Activated CD4-positive, alpha-beta T cell treated with anti-CD3 and anti-CD28 coated beads, Interleukin-2, Interleukin-6, amounts not matched to agents 100 ng/mL and 50 ng/mL, durations not matched to agents 16 hours and 8 hours (primary cell): ENCODE measurements at regions not wholly inside any gene's neighbourhood (a gene's known extent, or its start where the extent isn't known, plus 50 kb on each side); places are given as distances from the start of the nearest gene placed in this dataset.
"Not testable (repeated sequence)": the region's sequence is repeated elsewhere in the genome, so short reads cannot be mapped to it uniquely, and the experiment has no call there.

ENCODE experiments used
- DNase-seq: peaks from one replicate; pipeline ENCODE4 v3.0.0-alpha.2; 2020

DNA sequence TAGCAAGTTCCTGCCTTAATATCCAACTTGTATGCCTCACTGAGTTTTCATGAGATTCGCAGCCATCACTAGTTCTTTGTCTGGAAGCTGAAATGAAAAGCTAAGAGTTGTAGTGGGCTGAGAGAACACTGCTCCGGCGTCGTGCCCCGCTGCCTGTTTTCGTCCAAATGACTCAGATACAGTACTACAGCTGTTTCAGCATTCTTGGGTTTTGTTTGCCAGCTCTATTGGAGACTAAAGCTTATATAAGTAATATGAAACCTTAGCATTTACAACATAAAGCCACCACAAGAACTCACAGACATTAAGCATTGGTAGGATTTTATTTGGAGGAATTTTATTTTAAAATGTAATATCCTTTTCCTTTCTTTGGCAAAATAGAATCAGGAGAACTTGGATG is 299.7 kb downstream of the DLEU7 start:
- no peak for DNase-seq

DNA sequence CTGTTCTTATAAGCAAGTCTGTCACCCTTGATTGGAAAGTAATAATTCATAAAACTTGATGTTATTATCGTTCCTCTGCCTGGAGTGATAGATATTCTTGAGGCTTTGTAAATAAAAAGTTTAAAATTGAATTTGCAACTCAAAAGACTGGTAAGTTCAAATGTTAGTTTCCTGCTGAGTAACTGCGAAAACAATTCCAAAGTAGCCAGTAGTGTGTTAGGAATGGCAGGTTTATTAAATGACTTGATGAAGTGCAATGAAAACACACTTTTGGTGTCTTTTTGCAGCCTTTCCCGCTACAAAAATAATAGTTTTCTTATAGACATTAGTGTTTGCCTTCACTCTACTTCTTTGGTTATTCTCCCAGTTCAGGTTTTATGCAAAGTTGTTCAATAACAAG is 299.3 kb downstream of the DLEU7 start:
- DNase-seq = no peak

DNA sequence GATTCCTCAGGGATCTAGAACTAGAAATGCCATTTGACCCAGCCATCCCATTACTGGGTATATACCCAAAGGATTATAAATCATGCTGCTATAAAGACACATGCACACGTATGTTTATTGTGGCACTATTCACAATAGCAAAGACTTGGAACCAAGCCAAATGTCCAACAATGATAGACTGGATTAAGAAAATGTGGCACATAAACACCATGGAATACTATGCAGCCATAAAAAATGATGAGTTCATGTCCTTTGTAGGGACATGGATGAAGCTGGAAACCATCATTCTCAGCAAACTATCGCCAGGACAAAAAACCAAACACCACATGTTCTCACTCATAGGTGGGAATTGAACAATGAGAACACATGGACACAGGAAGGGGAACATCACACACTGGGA is 296.3 kb downstream of the DLEU7 start:
- not testable (repeated sequence) for DNase-seq

DNA sequence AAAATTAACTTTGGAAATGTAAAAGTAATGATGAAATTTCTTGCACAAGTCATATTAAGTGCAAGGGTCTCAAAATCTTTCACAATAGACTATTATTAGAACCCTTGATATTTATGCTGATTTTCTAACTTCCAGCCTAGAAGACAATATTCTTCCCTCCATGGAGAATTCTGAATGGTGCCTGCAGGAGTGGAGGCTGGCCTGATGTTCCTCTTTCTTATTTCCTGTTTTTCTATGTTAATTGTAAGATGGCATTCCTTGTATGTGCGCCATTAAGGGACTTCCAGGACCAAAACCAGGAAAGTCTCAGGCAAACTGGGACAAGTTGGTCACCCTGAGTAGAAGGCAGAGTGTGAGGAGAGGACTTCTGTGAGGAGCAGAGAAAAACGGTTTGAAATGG is 294.9 kb downstream of the DLEU7 start:
- no peak for DNase-seq

DNA sequence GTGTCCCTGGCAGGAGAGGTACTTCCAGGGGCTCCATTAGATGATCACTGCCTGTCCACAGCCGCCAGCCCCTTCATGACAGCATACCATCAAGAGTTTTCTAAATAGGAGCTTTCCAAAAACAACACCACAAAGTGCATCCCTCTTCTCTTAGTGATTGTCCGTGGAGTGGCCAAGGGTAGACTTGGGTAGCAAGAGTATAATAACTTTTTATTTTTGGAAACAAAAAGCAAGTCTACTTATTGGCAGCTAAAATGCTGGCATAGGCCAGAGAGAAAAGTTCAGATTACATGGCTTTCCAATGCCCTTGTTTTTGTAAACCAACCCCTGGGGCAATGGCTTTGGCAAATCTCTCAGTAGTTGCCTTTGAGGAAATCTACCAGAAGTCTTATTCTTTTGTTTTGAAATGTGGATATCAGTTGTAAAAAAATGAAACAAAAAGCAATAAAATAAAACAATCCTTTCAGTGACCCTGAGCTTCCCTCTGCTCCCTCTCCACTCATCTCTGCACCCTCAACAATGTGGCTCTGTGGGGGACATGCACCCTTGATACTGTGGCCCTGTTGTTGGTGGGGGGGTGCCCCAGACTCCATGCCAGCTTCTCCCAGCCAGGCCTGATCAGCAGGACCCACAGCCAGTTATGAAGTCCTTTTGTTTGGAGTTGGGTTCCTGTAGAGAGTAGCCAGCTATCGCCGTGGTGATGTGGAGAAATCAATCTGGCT is 294.1 kb downstream of the DLEU7 start:
- no peak for DNase-seq

DNA sequence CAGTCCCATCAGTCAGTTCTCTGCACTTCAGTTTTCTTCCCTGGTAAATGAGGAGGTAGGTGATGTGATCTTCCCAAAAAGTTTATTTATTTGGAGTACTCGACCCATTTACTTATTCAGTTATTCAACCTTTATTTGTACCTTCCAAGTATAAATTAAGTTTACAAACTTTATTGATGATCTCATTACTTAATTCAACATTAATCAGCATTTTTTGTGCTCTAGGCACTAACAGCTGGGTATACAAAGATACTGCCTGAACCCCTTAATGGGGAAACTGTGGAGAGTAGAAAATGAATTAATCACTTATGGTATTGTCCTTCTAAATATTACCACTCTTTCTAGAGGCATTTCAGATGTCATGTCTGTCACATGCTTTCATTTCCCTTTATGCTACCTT is 293.3 kb downstream of the DLEU7 start:
- DNase-seq = no peak

DNA sequence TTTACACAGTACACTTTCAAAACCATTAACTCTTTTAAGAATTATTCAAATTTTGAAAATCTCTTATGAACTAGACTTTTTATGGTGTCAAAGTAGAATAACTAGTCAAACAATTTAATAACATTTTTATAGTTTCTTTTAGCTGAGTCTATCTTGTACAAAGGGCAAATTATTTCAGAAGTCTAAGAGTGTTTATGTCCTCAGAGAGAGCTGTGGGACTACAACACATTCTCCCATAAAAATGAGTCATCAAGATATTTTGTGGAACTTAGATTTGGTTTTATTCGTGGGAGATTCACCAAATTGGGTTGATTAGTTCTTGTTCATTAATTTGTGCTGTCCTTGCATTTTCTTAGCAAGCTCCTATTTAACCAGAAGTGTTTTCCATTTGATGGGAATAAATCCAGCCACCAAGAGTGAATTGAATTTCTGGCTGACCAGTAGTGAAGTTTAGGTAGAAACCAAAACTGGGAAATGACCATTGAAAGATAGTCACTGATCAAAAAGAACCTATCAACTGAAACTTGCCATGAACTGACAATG is 291.0 kb downstream of the DLEU7 start:
- no peak for DNase-seq

DNA sequence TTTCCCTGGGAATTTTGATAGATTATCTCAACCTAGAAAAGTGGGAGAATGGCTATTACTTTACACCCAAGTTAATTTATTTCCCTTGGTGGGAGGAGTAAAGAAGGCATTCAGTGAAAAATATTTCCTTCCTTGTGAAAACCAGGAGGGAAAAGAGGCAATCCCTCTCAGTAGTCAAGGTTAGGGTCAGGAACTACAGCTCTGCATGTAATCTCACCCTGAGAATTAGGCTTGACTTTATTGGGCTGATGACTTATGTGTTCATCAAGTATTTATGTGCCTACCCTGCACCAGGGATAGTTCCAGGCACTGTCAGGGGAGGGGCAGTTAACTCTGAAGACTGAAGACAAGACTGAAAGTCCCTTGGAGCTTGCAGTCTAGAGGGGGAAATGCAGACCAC is 281.8 kb downstream of the DLEU7 start:
- no peak for DNase-seq

DNA sequence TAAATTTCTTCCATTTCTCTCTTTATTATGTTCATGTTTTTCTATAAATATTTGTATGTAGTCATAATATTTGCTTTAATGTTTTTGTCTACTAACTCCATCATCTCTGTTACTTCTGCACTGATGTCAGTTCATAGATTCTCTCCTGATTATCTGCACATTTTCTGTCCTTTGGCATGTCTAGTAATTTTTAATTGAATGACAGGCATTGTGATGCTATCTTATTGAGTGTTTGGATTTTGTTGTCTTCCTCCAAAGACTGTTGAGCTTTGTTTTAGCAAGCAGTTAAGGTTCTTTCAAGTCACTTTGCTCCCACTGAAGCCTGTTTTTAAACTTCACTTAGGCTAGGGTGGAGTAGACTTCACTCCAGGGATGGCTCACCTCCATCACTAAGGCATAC is 276.8 kb downstream of the DLEU7 start:
- no peak for DNase-seq

DNA sequence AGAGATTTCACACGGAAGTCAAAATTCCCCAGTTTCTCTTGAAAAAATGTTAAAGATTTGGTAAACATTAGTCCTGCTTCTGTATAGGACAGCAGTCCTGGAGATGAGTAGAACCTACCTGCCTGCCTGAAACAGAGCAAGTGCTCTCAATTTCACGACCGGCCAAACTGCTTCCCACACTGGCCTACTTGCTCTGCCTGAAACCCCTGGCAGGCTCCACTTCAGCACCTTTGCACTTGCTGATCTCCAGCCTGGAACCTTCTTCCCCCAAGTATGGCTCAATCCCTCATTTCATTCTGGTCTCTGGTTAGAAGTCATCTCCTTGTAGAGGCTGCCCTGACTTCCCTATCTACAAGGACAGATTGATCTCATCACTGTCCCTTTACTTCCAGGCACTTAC is 271.4 kb downstream of the DLEU7 start:
- no peak for DNase-seq

DNA sequence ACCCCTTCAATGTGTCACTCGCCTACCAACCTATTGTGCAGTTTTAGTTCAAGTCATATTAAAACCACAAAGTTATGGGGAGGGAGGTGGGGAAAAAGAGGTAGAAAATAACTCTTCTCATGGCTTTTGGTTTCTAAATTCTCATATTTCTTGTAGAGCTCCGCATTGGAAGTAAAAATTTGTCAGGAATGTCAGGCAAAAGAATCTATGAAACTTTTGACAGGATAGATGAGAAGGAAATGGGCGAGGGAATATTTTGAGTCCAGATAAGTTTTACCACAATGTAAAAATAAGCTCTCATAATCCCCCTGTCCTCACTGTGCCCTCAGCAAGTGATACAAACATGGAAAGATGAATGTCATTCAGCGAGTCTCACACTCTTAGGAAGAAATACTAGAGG is 270.4 kb downstream of the DLEU7 start:
- DNase-seq = no peak

DNA sequence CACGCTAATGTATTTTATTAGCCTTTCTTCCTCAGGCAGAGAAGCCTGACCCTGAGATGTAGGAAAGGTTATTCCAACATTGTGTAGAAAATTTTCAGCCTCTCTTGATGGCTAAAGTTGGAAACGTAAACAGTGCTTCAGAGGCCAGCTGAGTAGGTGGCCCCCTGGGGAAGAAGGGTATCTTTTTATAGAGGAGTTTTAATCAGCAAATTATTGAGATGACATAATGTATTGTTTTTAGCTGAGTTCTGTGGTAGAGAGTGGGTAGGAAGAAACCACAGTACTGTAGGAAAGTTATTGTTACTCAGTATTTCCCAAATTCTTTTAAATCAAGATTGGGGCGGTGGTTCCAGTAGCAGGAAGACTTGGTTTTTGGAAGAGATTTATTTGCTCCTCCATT is 268.8 kb downstream of the DLEU7 start:
- DNase-seq = no peak

DNA sequence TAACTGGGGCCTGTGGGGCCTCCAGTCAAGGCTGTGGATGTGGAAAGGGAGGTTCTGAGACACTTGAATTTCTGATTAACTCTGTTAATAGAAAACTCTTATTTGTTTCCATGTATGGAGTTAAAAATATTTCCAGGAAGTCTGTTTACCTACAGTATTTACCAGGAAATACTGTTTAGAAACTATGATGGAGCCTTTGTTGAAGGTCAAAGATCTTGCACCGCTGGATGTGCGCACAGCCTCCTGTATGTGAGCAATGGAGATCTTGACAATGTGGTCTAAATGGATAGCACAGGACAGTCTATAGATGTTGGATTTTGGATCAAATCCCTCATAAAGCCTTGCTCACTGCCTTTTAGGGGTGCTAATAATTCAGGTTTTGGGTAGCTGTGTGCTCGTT is 268.4 kb downstream of the DLEU7 start:
- DNase-seq = no peak

DNA sequence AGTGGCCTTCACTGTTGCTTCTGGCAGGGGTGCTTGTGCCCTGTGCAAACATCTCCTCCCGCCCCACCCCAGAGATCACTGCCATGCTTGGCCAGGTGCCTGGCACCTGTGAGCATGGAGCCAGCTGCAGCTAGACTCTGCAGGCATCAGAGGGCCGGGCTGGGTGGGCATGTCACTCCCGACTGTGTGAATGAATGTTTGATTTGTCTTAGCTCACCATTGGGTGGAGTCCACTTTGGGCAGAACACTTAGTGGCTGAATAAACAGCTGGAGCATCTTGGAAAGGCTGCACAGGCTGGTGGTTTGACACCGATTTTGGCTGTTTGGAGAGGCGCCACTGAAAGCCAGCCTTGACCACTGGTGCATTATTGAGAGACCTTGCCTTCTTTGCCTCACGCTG is 267.3 kb downstream of the DLEU7 start:
- no peak for DNase-seq

DNA sequence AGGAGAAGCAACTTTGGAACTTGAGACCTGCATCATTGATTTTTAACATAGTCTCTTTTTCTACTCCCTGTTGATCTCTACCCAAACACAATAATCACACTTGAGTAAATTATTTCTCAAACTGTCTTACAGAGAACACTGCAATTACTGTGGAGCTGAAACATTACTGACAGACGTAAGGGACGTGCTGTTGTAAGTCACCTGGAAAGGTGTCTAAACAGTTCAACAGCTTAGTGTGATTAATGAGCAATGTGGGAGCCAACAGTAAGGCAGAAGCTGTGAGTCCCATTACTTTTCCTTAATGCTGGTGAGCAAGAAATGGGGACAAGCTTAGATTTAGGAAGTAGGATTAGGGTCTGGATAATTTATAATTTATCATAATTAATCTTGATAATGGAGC is 265.7 kb downstream of the DLEU7 start:
- DNase-seq = no peak

DNA sequence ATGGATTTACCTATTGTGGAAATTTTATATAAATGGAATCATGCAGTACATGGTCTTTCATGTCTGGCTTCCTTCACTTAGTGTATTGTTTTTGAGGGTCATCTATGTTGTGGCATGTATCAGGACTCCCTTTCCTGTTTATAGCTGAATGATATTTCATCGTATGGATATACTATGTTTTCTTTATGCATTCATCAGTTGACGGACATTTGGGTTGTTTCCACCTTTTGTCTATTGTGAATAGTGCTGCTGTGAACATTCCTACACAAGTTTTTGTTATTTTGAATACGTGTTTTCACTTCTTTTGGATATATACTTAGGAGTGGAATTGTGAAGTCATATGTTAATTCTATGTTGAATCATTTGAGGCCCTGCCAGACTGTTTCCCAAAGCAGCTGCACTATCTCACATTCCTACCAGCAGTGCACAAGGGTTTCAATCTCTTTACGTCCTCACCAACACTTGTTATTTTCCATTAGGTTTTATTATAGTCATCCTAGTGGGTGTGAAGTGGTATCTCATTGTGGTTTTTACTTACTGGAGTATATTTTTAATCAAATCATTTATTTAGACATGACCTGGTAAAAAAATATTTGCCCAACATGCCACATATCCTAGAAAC is 262.7 kb downstream of the DLEU7 start:
- no peak for DNase-seq

DNA sequence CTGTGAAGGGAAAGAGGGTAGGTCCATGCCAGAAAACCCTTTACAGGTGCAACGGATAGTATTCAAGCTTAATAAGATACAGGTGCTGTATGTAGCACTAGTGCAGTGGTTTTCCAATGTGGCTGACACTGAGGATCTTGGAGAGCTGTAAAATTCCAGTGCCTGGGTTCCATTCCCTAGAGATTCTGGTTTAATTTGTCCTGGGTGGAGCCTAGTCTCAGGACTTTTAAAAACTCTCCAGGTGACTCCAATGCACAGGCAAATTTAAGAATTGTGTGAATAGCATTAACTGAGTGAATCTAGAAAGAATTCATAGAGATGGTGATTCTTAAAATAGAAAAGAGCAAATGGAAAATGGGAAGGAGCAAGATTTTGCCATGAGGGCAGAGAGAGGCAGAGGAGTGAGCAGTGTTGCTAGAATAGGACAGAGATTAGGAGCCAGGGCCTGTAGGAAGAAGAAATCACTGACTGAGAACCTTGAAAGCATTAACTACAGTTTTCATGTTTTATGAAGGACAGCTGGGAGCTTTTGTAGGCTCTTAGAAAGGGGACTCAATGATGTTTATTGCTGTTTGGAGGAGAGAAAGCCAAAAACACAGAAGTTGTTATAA is 261.8 kb downstream of the DLEU7 start:
- DNase-seq = no peak

DNA sequence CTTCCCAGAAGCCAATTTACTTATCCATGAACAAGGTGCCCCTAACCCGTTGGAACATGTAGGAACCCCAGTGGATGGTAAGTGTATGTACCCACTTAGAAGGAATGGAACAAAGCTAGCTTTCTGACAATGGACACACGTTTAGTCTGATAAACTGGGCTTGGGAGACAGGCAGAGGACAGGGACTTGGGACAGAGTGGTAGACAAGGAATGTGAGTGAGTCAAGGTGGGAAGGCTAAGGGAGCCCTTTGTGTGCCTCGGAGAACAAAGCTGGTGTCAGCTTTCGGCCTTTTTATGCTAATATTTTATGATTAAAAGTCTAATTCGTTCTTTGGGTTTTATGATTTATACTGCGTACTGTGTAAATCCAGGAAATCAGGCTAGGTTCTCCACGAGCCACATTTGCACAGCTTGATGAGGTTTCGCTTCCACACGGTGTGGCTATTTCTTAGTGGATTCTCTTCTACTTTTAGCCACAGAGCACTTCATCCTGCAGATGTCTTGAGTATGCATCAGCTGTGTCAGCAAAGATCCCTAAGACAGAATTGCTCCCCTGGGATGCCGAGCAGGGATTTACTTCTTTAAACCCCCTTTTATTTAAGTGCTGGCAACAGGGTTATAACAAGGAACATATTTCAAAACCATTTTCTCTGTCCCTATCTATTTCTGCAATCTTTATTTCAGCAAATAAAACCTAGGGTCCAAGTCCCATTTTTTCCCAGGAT is 258.5 kb downstream of the DLEU7 start:
- DNase-seq = no peak

DNA sequence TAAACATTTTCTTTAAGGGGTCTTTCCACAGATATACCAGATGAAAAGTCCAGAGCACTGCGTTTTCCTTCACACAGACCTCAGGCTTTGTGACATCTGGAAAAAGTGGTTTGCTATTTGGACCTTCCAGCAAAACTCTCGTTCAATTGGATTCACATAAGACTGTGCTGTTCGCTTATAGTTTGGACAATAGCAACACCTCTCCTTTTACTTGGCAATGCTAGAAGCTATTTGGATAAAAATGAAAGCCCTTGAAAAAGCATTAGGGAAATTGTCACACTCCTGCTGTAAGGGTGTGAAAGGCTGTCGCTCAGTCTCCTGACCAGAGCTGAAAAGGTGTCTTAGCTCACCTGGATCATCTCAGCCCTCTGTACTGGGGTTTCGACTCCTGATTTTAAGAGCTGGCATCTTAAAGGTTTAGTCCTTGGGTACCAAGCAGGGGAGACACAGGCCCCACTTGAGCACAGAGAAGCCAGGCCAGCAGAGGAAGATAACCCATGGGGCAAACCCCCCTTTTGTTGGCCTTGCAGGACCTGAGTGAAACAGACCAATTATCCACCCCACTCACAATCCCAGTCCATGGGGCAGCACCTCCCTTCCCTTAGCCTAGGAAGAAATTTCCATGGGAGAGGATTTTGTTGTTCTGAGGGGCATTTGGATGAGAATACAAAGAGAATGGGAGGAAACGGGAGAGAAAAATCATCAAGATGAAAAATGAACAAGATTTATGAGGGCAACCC is 257.6 kb downstream of the DLEU7 start:
- DNase-seq = no peak

DNA sequence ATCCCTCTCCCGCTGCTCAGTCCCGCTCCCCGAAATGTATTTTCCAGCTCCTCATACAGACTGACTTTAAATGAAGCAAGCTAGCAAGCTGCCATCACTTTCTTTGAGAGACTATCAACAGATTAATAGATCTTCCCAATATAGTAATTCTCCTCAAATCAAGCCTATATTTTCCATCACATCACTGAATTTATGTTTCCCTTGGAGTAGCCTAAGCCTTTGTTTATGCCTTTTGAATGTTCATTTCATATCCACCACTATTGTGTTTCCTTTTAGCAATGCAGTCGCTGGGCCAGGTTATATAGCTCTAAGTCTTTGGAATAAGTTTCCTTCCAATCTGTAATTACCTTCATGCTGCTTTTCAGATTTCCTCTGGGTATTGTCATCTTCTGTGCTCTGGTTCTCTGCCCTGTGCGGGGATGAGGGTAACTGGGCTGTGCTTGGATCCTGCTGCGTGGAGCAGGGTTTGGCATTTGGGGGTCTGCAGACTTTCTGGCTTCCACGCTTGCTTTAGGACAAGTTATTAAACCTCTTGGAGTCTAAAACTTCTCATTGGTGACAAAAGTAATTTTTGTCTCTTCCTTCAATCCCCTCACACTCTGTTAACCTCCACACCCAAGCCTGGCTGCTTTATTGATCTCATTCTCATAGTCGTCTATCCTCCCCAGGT is 256.9 kb downstream of the DLEU7 start:
- no peak for DNase-seq

DNA sequence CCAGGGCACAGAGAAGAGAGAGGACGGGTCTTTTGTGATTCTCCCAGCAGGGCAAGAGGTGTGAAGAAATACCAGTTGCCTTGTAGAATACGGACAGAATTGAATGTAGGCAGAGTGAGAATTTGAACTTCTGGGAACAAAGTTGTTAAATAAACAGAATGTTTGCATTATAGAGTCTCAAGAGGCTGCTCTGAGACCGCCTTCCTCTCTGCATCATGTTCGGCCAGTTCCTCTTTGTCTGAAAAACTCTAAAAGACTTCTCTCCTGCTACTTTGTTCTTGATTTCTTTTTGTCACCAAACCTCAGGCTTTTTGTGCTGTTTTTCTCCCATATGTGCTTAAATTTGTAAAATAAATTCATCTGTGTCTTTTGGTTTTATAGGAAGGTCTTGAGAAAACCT is 256.4 kb downstream of the DLEU7 start:
- DNase-seq = no peak

DNA sequence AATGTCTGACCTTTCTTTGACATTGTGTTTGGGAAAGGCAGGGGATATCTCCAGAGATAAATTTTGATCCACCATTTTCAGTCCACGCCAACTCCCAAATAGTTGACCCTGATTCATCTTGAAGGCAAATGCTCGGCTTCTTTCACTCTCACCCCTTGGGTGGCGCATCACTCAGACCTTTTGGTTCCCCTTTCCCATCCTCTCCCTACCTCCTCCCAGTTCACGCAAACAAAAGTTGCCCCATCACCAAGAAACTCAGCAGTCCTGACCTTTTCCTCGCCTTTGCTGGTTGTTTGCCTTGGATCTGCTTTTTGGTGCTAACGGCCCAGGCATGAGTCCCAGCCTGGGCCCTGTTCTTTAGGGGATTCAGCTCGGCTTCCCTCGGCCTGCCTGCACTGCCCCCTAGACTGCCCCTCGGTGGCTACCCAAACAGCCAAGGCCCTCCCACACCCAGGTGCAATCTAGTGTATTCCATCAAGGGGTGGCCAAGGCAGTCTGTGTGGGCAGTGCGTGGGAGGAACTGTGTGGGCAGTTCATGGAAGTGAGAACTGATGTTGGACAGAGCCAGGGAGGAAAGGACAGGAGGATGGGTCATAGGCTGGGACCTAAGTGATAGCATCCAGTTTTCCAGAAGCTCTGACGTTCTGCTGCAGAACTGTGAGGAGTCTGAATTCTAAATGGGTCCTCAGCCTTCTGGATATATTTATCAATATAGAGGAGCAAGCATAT is 255.7 kb downstream of the DLEU7 start:
- DNase-seq = no peak
